Testis (tissue), 2 donors: ENCODE measurements at regions not wholly inside any gene's neighbourhood (a gene's known extent, or its start where the extent isn't known, plus 50 kb on each side); places are given as distances from the start of the nearest gene placed in this dataset.

ENCODE experiments used
- DNase-seq: peaks from one replicate; pipeline ENCODE4 v3.0.0-alpha.2; 2019
- H3K27ac ChIP-seq, 2 donors: fragments of 200-600 bp; sonication (generic); one replicate each; pipeline ENCODE4 v1.5.1; 2019
- H3K27me3 ChIP-seq: fragments of 200-600 bp; sonication (generic); one replicate; pipeline ENCODE4 v1.5.1; 2019
- H3K36me3 ChIP-seq: fragments of 200-600 bp; sonication (generic); one replicate; pipeline ENCODE4 v1.5.1; 2017; ENCODE audit warnings: low read depth; ENCODE audit errors: missing control alignments
- H3K4me1 ChIP-seq: fragments of 200-600 bp; sonication (generic); one replicate; pipeline ENCODE4 v1.5.1; 2019
- H3K4me3 ChIP-seq, 2 donors: fragments of 200-600 bp; sonication (generic); one replicate each; pipeline ENCODE4 v1.5.1; 2017 to 2019
- H3K9me3 ChIP-seq: fragments of 200-600 bp; sonication (generic); one replicate; pipeline ENCODE4 v1.5.1; 2017
- POLR2A ChIP-seq: fragments of 450-650 bp; IDR thresholded peaks from one replicate; pipeline ENCODE4 v1.6.1; 2017; ENCODE audit warnings: antibody characterized with exemption, mild to moderate bottlenecking, moderate library complexity
- WGBS, 2 donors: methylation state at CpG; one replicate each; pipeline ENCODE4 v1.1.5; 2018; 5-methylcytosine and 5-hydroxymethylcytosine counted together
- intact Hi-C: fragments of 100-400 bp; cut with DNase I; formaldehyde crosslinking; loops from one replicate; pipeline ENCODE4 v1.15.1; 2023; ENCODE audit warnings: low total_unique reads
- TF ChIP-seq, protein P1 (sequence below), 3 experiments: fragments of 450-650 bp in 2 of 3; fragments of 200-600 bp in 1 of 3; sonication (generic) in 1 of 3; IDR thresholded peaks; one replicate each; pipeline ENCODE4 v1.5.1; 2016 to 2019; ENCODE audit warnings: antibody characterized with exemption in 3 of 3, mild to moderate bottlenecking in 2 of 3, moderate library complexity in 1 of 3

- WGBS, 2 donors = 61 to 75% methylated on average over 3 of the region's 3 CpGs
- Histone ChIP-seq H3K9me3 (no peaks in the 10 kb centered on the region), H3K36me3 (no peaks in the 10 kb centered on the region), H3K27me3 (no peaks in the 10 kb centered on the region), H3K4me3 (no peak overlapping the region), H3K4me1 (no peaks in the 10 kb centered on the region), H3K27ac (no peak overlapping the region)
- TF ChIP-seq, protein P1, sequence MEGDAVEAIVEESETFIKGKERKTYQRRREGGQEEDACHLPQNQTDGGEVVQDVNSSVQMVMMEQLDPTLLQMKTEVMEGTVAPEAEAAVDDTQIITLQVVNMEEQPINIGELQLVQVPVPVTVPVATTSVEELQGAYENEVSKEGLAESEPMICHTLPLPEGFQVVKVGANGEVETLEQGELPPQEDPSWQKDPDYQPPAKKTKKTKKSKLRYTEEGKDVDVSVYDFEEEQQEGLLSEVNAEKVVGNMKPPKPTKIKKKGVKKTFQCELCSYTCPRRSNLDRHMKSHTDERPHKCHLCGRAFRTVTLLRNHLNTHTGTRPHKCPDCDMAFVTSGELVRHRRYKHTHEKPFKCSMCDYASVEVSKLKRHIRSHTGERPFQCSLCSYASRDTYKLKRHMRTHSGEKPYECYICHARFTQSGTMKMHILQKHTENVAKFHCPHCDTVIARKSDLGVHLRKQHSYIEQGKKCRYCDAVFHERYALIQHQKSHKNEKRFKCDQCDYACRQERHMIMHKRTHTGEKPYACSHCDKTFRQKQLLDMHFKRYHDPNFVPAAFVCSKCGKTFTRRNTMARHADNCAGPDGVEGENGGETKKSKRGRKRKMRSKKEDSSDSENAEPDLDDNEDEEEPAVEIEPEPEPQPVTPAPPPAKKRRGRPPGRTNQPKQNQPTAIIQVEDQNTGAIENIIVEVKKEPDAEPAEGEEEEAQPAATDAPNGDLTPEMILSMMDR (IDR thresholded peaks at IDR 0.05) = no peak
- TF ChIP-seq POLR2A = no peak
- DNase-seq = no peak
- intact Hi-C loops = no loop called here
Observed at GRCh38 chr10:111865550-111865949, 318.0 kb downstream of the GPAM start.

- no peak overlapping the region for H3K27ac ChIP-seq
- no peaks in the 10 kb centered on the region for H3K36me3 ChIP-seq
- no peaks in the 10 kb centered on the region for H3K9me3 ChIP-seq
- intact Hi-C loops = no loop called here
- no peak for DNase-seq
- TF ChIP-seq, protein P1 (IDR thresholded peaks at IDR 0.05) = no peak
- no peak for TF ChIP-seq POLR2A
- H3K4me1 ChIP-seq = no peaks in the 10 kb centered on the region
- H3K27me3 ChIP-seq = no peaks in the 10 kb centered on the region
- no peak overlapping the region for H3K4me3 ChIP-seq
Observed at GRCh38 chr10:111871458-111871857, 312.1 kb downstream of the GPAM start.

GRCh38 chr10:111872591-111872990 lies 311.0 kb downstream of the GPAM start:
- Histone ChIP-seq H3K27me3 (no peaks in the 10 kb centered on the region), H3K27ac (no peak overlapping the region), H3K4me1 (no peaks in the 10 kb centered on the region), H3K9me3 (no peaks in the 10 kb centered on the region), H3K36me3 (no peaks in the 10 kb centered on the region), H3K4me3 (no peak overlapping the region)
- WGBS, 2 donors = 63 to 75% methylated on average over 3 of the region's 3 CpGs
- TF ChIP-seq, protein P1 (IDR thresholded peaks at IDR 0.05) = no peak
- no peak for TF ChIP-seq POLR2A
- no peak for DNase-seq
- intact Hi-C loops = no loop called here

- H3K4me1 ChIP-seq = no peaks in the 10 kb centered on the region
- H3K27me3 ChIP-seq = no peaks in the 10 kb centered on the region
- H3K9me3 ChIP-seq = no peaks in the 10 kb centered on the region
- intact Hi-C loops = no loop called here
- no peak for DNase-seq
- H3K4me3 ChIP-seq = no peak overlapping the region
- H3K36me3 ChIP-seq = no peaks in the 10 kb centered on the region
- TF ChIP-seq, protein P1 (IDR thresholded peaks at IDR 0.05) = no peak
- TF ChIP-seq POLR2A = no peak
- H3K27ac ChIP-seq = no peak overlapping the region
- WGBS, 2 donors = 91 to 95% methylated on average over 4 of the region's 4 CpGs
Observed at GRCh38 chr10:111873041-111873440, 310.5 kb downstream of the GPAM start.

- WGBS, 2 donors = 69 to 76% methylated on average over 7 of the region's 7 CpGs
- no peaks in the 10 kb centered on the region for H3K36me3 ChIP-seq
- H3K27me3 ChIP-seq = no peaks in the 10 kb centered on the region
- no peak overlapping the region for H3K4me3 ChIP-seq
- TF ChIP-seq POLR2A = no peak
- TF ChIP-seq, protein P1 (IDR thresholded peaks at IDR 0.05) = no peak
- no peak for DNase-seq
- no peaks in the 10 kb centered on the region for H3K4me1 ChIP-seq
- H3K27ac ChIP-seq = no peak overlapping the region
- intact Hi-C loops = no loop called here
- H3K9me3 ChIP-seq = no peaks in the 10 kb centered on the region
Observed at GRCh38 chr10:111873621-111874135, 309.9 kb downstream of the GPAM start.
